HFFc6 (cell line): ENCODE measurements at regions not wholly inside any gene's neighbourhood (a gene's known extent, or its start where the extent isn't known, plus 50 kb on each side); places are given as distances from the start of the nearest gene placed in this dataset.

Experiments used
- DNase-seq: peaks from one replicate; pipeline ENCODE4 v3.0.0-alpha.2; 2018
- H3K27ac Mint-ChIP-seq: 2 replicates; pipeline ENCODE4 v1.8.0; 2020; ENCODE audit warnings: mild to moderate bottlenecking, mixed read lengths
- H3K27me3 Mint-ChIP-seq: 2 replicates; pipeline ENCODE4 v1.8.0; 2021; ENCODE audit warnings: mild to moderate bottlenecking, moderate library complexity, mixed read lengths; ENCODE audit not compliant: insufficient read depth
- H3K36me3 Mint-ChIP-seq: 2 replicates; pipeline ENCODE4 v1.8.0; 2021; ENCODE audit warnings: low read depth, mixed read lengths
- H3K4me1 Mint-ChIP-seq: 2 replicates; pipeline ENCODE4 v1.8.0; 2020; ENCODE audit warnings: low read depth, mixed read lengths
- H3K4me3 Mint-ChIP-seq: 2 replicates; pipeline ENCODE4 v1.8.0; 2020; ENCODE audit warnings: mild to moderate bottlenecking, moderate library complexity, mixed read lengths
- H3K9me3 Mint-ChIP-seq: 2 replicates; pipeline ENCODE4 v1.8.0; 2020; ENCODE audit warnings: mild to moderate bottlenecking, mixed read lengths
- TF ChIP-seq, protein P1 (sequence below): fragments of 200-600 bp; sonication (generic); IDR thresholded peaks from 2 replicates; pipeline ENCODE4 v1.5.0; 2021; ENCODE audit warnings: antibody characterized with exemption, mild to moderate bottlenecking

DNA sequence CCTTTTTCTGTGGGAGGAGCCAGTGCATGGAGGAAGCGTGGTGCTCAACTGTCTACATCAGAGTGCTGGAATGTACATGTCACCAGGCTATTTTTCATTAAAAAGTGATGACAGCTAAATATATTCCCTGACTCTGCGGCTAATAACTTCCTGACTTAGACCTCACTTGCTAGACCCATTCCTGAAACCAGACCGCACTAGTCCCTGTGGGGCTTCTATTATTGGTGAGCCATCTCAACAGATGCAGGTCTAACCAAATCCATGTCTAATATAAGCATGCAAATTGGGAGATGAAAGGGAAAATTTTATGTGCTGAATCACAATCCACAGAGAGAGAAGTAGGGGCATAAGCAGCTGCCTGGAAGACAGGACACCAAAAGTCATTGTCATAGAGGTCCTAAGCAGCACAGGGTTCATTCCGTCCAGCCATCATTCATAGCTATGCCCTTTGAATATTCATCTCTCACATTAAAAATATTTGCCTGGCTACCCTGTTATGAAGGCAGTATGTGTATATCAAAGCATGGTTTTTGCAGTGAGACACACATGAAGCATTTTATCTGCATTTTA, 110.9 kb upstream of the BLID start:
- Mint-ChIP-seq H3K27ac (no peak overlapping the region), H3K4me1 (peaks cover 34% of the 10 kb centered on the region), H3K4me3 (no peak overlapping the region), H3K36me3 (no peaks in the 10 kb centered on the region), H3K9me3 (no peaks in the 10 kb centered on the region), H3K27me3 (peaks cover 4% of the 10 kb centered on the region)
- DNase-seq: peak; percentile 64
- TF ChIP-seq, protein P1, sequence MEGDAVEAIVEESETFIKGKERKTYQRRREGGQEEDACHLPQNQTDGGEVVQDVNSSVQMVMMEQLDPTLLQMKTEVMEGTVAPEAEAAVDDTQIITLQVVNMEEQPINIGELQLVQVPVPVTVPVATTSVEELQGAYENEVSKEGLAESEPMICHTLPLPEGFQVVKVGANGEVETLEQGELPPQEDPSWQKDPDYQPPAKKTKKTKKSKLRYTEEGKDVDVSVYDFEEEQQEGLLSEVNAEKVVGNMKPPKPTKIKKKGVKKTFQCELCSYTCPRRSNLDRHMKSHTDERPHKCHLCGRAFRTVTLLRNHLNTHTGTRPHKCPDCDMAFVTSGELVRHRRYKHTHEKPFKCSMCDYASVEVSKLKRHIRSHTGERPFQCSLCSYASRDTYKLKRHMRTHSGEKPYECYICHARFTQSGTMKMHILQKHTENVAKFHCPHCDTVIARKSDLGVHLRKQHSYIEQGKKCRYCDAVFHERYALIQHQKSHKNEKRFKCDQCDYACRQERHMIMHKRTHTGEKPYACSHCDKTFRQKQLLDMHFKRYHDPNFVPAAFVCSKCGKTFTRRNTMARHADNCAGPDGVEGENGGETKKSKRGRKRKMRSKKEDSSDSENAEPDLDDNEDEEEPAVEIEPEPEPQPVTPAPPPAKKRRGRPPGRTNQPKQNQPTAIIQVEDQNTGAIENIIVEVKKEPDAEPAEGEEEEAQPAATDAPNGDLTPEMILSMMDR: no peak

GRCh38 chr11:122224867-122225266, 108.9 kb upstream of the BLID start:
- H3K4me1 Mint-ChIP-seq: peaks cover 45% of the 10 kb centered on the region
- H3K27me3 Mint-ChIP-seq: peaks cover 4% of the 10 kb centered on the region
- no peaks in the 10 kb centered on the region for H3K9me3 Mint-ChIP-seq
- H3K36me3 Mint-ChIP-seq: no peaks in the 10 kb centered on the region
- H3K4me3 Mint-ChIP-seq: no peak overlapping the region
- no peak for DNase-seq
- no peak overlapping the region for H3K27ac Mint-ChIP-seq
- TF ChIP-seq, protein P1: no peak

DNA sequence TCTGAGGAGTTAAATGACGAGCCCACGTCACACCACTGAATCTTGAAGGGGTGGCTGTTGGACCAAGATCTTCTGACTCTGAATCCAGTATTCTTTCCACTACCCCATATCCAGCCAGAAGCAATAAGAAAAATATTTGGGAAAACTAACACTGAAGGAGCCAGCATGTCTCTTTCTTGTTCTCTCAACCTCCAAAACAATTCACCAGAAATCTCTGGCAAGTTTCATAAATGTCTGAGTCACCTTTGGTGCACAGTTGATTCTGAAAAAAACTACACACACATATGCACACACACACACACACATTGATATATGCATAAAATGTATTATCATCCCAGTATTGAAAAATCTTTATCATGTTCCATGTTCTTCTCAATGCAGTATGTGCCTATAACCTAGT, 104.3 kb upstream of the BLID start:
- TF ChIP-seq, protein P1: no peak
- H3K4me1 Mint-ChIP-seq: peaks cover 48% of the 10 kb centered on the region
- no peaks in the 10 kb centered on the region for H3K9me3 Mint-ChIP-seq
- H3K36me3 Mint-ChIP-seq: no peaks in the 10 kb centered on the region
- H3K27ac Mint-ChIP-seq: no peak overlapping the region
- no peak overlapping the region for H3K4me3 Mint-ChIP-seq
- H3K27me3 Mint-ChIP-seq: no peaks in the 10 kb centered on the region; the same call in none of the 2 replicates
- no peak for DNase-seq

GRCh38 chr11:122219791-122220190, 103.8 kb upstream of the BLID start:
- no peak overlapping the region for H3K4me3 Mint-ChIP-seq
- TF ChIP-seq, protein P1: no peak
- H3K9me3 Mint-ChIP-seq: no peaks in the 10 kb centered on the region

DNA sequence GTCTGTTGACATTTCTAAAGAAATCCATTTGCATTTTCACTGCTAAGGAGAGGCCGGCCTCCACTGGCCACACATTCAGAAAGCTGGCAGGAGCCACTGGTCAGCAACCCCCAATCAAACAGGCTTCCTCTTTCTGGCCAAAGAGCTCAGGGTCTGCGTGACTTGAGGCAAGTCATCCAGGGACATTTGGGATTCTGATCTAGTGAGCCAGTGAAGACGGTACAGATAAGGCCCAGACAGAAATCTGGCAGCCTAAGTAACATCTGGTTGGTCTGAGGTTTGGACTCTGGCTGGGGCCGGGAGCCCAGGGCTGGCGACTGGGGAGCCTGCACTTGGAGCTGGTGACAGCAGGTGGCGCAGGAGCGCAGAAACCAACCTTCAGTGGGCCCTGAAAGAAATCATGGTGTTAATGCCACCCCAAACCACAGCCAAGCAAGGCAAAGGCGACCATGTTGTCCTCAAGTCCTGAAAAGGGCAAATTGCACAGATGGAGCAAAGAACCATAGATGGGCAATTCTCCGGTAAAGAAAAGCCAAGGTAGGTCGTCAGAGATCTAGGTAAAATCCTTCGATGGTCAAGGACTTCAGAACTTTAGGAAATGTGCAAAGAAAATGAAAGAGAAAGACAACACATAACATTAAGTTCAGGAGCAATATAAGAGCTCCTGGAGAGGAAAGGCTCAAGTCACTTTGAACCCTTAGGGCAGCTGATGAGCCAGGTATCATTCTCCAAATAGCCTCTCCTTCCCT, 99.4 kb upstream of the BLID start:
- DNase-seq: peak; percentile 96
- H3K27ac Mint-ChIP-seq: peak overlapping the region; percentile 78
- TF ChIP-seq, protein P1: peak; percentile 94
- H3K9me3 Mint-ChIP-seq: no peaks in the 10 kb centered on the region
- no peaks in the 10 kb centered on the region for H3K27me3 Mint-ChIP-seq
- H3K36me3 Mint-ChIP-seq: no peaks in the 10 kb centered on the region
- H3K4me3 Mint-ChIP-seq: peak overlapping the region; percentile 5
- peaks cover 62% of the 10 kb centered on the region for H3K4me1 Mint-ChIP-seq

More at GRCh38 chr11:122219791-122220190, 103.8 kb upstream of the BLID start:
- Mint-ChIP-seq H3K4me1 (peaks cover 48% of the 10 kb centered on the region), H3K36me3 (no peaks in the 10 kb centered on the region), H3K27ac (no peak overlapping the region), H3K27me3 (no peaks in the 10 kb centered on the region; the same call in none of the 2 replicates)
- DNase-seq: no peak
